Kidney epithelial cell (primary cell): ENCODE measurements at regions not wholly inside any gene's neighbourhood (a gene's known extent, or its start where the extent isn't known, plus 50 kb on each side); places are given as distances from the start of the nearest gene placed in this dataset.

Experiments
- DNase-seq: peaks from one replicate; pipeline ENCODE4 v3.0.0-alpha.2; 2010; ENCODE audit warnings: low read depth
- H3K27me3 ChIP-seq: 2 replicates; pipeline ENCODE4 v1.6.0; 2011; ENCODE audit warnings: low read length; ENCODE audit not compliant: control insufficient read depth, insufficient read depth
- H3K36me3 ChIP-seq: 2 replicates; pipeline ENCODE4 v1.5.1; 2011; ENCODE audit warnings: low read length; ENCODE audit not compliant: control insufficient read depth, insufficient read depth
- H3K4me3 ChIP-seq: 2 replicates; pipeline ENCODE4 v1.5.1; 2011; ENCODE audit warnings: low read depth, mild to moderate bottlenecking, control low read depth, low read length
- CTCF ChIP-seq: IDR thresholded peaks from 2 replicates; pipeline ENCODE4 v1.5.1; 2011; ENCODE audit warnings: mild to moderate bottlenecking, moderate library complexity, low read length, control low read depth, inconsistent platforms; ENCODE audit not compliant: insufficient read depth, poor library complexity, severe bottlenecking

DNA sequence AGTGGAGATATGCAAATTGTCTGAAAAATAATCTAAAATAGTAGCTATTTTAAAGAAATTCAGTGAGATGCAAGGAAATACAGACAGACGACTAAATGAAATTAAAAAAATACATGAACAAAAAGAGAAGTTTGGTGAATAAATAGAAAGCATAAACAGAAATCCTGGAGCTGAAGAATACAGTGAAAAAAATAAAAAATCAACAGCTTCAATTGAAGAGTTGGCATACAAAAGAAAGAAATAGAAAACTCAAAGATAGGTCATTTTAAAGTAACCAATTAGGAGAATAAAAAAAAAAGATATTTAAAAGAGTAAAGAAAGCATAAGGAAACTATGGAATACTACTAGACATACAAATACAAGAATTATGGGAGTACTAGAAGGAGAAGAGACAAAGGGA, 2191.5 kb upstream of the PCDH20 start:
- no peaks in the 10 kb centered on the region for H3K36me3 ChIP-seq
- no peak for DNase-seq

DNA sequence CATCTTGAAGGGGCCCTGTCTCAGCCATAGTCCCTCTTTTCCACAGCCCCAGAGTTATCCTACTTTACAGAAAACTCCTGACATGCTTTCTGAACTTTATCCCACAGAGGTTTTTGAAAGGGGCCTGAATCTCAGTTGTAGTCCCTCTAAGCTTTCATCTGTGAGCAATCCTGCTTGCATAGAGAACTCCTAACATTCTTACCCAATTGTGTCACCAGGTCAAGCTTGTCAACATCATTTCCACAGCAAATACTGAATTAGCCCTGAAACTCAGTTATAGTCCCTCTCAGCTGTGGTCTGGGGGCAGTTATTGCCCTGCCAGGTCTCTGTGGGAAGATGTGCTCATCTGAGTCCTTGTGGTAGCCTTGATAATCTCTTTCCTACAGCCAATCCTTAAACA, 2190.3 kb upstream of the PCDH20 start:
- DNase-seq = no peak
- Histone ChIP-seq H3K36me3 (no peaks in the 10 kb centered on the region), H3K27me3 (no peaks in the 10 kb centered on the region), H3K4me3 (no peak overlapping the region)
- no peak for TF ChIP-seq CTCF

More for the DNA sequence above, 2191.5 kb upstream of the PCDH20 start:
- Histone ChIP-seq H3K4me3 (no peak overlapping the region), H3K27me3 (no peaks in the 10 kb centered on the region)
- TF ChIP-seq CTCF = no peak

GRCh38 chr13:63605403-63605802, 2189.8 kb upstream of the PCDH20 start:
- no peak for TF ChIP-seq CTCF
- Histone ChIP-seq H3K36me3 (no peaks in the 10 kb centered on the region), H3K27me3 (no peaks in the 10 kb centered on the region), H3K4me3 (no peak overlapping the region)
- no peak for DNase-seq

GRCh38 chr13:63595811-63596210, 2180.2 kb upstream of the PCDH20 start:
- no peaks in the 10 kb centered on the region for H3K27me3 ChIP-seq
- no peak for TF ChIP-seq CTCF
- no peak for DNase-seq
- H3K36me3 ChIP-seq = no peaks in the 10 kb centered on the region
- H3K4me3 ChIP-seq = no peak overlapping the region

DNA sequence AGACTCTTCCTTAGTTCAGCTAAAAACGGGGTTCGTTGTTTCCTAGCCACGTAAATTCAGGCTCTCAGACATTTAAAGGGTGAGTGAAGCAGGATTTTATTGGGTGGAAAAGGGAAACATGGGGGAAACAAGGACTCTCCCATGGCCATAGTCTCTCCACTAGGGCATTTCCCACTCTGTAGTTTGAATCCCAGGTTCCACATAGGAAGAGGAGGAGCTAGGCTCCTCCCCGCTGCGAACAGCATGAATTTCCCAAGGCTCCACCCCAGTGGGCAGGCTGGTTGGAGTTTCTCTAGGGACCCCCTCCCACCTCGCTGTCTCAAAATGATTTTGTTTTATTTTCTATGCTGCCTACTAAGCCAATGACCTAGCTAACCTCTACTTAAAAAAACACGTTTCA, 2170.8 kb upstream of the PCDH20 start:
- H3K36me3 ChIP-seq = no peaks in the 10 kb centered on the region
- no peaks in the 10 kb centered on the region for H3K27me3 ChIP-seq
- no peak overlapping the region for H3K4me3 ChIP-seq
- no peak for TF ChIP-seq CTCF
- no peak for DNase-seq

DNA sequence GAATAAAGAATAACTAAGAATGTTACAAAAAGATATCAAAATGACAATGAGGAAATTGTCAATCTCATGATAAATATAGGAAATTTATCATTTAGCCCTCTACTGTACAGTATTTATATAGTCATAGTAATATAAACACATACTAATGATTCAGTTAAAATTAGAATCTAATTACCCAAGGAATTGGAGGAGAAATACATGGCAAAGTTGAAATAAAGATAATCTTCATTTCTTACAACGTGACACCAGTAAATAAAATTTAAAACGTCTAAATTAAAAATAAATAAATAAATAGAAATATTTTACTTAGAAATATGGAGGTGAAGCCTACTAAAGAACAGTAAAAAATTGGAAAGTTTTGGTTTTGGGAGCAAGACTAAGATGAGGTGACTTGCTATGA, 2163.1 kb upstream of the PCDH20 start:
- H3K27me3 ChIP-seq = no peaks in the 10 kb centered on the region
- H3K36me3 ChIP-seq = no peaks in the 10 kb centered on the region
- no peak for TF ChIP-seq CTCF
- no peak overlapping the region for H3K4me3 ChIP-seq
- no peak for DNase-seq
